ENCODE measurements at regions not wholly inside any gene's neighbourhood (a gene's known extent, or its start where the extent isn't known, plus 50 kb on each side); places are given as distances from the start of the nearest gene placed in this dataset.

- no peaks in the 10 kb centered on the region for H3K27me3 ChIP-seq
- WGBS, 3 donors, result 63 to 80% (median 78%) methylated on average over 4 of the region's 4 CpGs
- no peak for DNase-seq
- H3K4me1 ChIP-seq (ENCODE audit: insufficient read depth), result no peaks in the 10 kb centered on the region
- intact Hi-C loops (cut with DNase I), result no loop called here
- no peaks in the 10 kb centered on the region for H3K9me3 ChIP-seq
- no peak overlapping the region for H3K4me3 ChIP-seq
- no peaks in the 10 kb centered on the region for H3K36me3 ChIP-seq
- TF ChIP-seq, protein P1, sequence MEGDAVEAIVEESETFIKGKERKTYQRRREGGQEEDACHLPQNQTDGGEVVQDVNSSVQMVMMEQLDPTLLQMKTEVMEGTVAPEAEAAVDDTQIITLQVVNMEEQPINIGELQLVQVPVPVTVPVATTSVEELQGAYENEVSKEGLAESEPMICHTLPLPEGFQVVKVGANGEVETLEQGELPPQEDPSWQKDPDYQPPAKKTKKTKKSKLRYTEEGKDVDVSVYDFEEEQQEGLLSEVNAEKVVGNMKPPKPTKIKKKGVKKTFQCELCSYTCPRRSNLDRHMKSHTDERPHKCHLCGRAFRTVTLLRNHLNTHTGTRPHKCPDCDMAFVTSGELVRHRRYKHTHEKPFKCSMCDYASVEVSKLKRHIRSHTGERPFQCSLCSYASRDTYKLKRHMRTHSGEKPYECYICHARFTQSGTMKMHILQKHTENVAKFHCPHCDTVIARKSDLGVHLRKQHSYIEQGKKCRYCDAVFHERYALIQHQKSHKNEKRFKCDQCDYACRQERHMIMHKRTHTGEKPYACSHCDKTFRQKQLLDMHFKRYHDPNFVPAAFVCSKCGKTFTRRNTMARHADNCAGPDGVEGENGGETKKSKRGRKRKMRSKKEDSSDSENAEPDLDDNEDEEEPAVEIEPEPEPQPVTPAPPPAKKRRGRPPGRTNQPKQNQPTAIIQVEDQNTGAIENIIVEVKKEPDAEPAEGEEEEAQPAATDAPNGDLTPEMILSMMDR (IDR thresholded peaks at IDR 0.05), result no peak
- TF ChIP-seq EP300 (IDR thresholded peaks at IDR 0.05) (no peak), POLR2A (IDR thresholded peaks at IDR 0.05) (no peak)
- no peak overlapping the region for H3K27ac ChIP-seq
Observed at GRCh38 chr20:39473536-39473935, 511.4 kb downstream of the DHX35 start.

GRCh38 chr20:39468703-39469102 is 506.6 kb downstream of the DHX35 start:
- Histone ChIP-seq H3K36me3 (no peaks in the 10 kb centered on the region), H3K27ac (no peak overlapping the region)
- no peak for TF ChIP-seq EP300 (IDR thresholded peaks at IDR 0.05)
- TF ChIP-seq, protein P1 (IDR thresholded peaks at IDR 0.05), result no peak
- no peak for TF ChIP-seq POLR2A (IDR thresholded peaks at IDR 0.05)

DNA sequence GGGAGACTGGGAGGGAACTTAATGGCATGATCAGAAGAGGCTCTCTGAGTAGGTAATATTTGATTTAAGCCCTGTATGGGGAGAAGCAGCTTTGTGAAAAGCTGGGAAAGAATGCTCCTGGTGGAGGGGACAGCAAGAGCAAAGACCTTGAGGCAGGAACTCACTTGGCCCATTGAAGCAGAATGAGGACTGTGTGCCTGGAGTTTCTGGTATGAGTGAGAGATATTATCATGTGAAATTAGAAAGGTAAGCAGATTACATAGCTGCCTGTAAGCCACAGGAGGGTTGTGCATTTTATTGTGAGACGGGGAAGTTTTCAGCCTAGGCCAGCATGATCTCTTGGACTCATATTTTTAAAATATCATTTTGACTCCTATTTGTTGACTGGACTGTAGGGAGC is 502.1 kb downstream of the DHX35 start:
- Histone ChIP-seq H3K4me1 (ENCODE audit: insufficient read depth) (no peaks in the 10 kb centered on the region), H3K36me3 (no peaks in the 10 kb centered on the region), H3K27me3 (no peaks in the 10 kb centered on the region), H3K27ac (no peak overlapping the region), H3K4me3 (no peak overlapping the region), H3K9me3 (no peaks in the 10 kb centered on the region)
- intact Hi-C loops (cut with DNase I), result no loop called here
- WGBS, 3 donors, result 88 to 91% (median 89%) methylated on average over 1 of the region's 1 CpG
- no peak for DNase-seq
- TF ChIP-seq POLR2A (IDR thresholded peaks at IDR 0.05), result no peak
- no peak for TF ChIP-seq EP300 (IDR thresholded peaks at IDR 0.05)
- TF ChIP-seq, protein P1 (IDR thresholded peaks at IDR 0.05), result no peak

More at GRCh38 chr20:39468703-39469102, 506.6 kb downstream of the DHX35 start:
- H3K27me3 ChIP-seq, result no peaks in the 10 kb centered on the region
- H3K4me1 ChIP-seq (ENCODE audit: insufficient read depth), result no peaks in the 10 kb centered on the region
- no peaks in the 10 kb centered on the region for H3K9me3 ChIP-seq
- intact Hi-C loops (cut with DNase I), result no loop called here
- WGBS, 3 donors, result 83 to 99% (median 86%) methylated on average over 2 of the region's 2 CpGs
- H3K4me3 ChIP-seq, result no peak overlapping the region
- no peak for DNase-seq

- intact Hi-C loops (cut with DNase I), result no loop called here
Observed at GRCh38 chr20:39462416-39462945, 500.3 kb downstream of the DHX35 start.

More at GRCh38 chr20:39462416-39462945, 500.3 kb downstream of the DHX35 start:
- no peaks in the 10 kb centered on the region for H3K36me3 ChIP-seq
- no peaks in the 10 kb centered on the region for H3K4me1 ChIP-seq (ENCODE audit: insufficient read depth)
- H3K27ac ChIP-seq, result no peak overlapping the region
- WGBS, 3 donors, result 57 to 60% (median 57%) methylated on average over 5 of the region's 5 CpGs
- TF ChIP-seq POLR2A (IDR thresholded peaks at IDR 0.05) (no peak), EP300 (IDR thresholded peaks at IDR 0.05) (no peak)
- TF ChIP-seq, protein P1 (IDR thresholded peaks at IDR 0.05), result no peak
- no peak overlapping the region for H3K4me3 ChIP-seq
- H3K9me3 ChIP-seq, result no peaks in the 10 kb centered on the region
- no peak for DNase-seq
- no peaks in the 10 kb centered on the region for H3K27me3 ChIP-seq

Measured in ovary (tissue), 7 donors.